SJCRH30 (cell line): ENCODE measurements at regions not wholly inside any gene's neighbourhood (a gene's known extent, or its start where the extent isn't known, plus 50 kb on each side); places are given as distances from the start of the nearest gene placed in this dataset.

ENCODE experiments used
- DNase-seq, 2 experiments: peaks; one replicate each; pipeline ENCODE4 v3.0.0-alpha.2; 2015 to 2020
- H3K27ac ChIP-seq: fragments of 250-450 bp; sonication (Bioruptor Pico); 2 replicates; pipeline ENCODE4 v1.5.1; 2020; ENCODE audit warnings: mild to moderate bottlenecking, moderate library complexity
- H3K27me3 ChIP-seq: fragments of 250-450 bp; sonication (Bioruptor Pico); 2 replicates; pipeline ENCODE4 v1.5.1; 2020; ENCODE audit warnings: mild to moderate bottlenecking, moderate library complexity
- H3K36me3 ChIP-seq: fragments of 250-450 bp; sonication (Bioruptor Pico); 2 replicates; pipeline ENCODE4 v1.5.1; 2020; ENCODE audit warnings: mild to moderate bottlenecking, moderate library complexity
- H3K4me1 ChIP-seq: fragments of 250-450 bp; sonication (Bioruptor Pico); 2 replicates; pipeline ENCODE4 v1.5.1; 2020; ENCODE audit warnings: mild to moderate bottlenecking, moderate library complexity
- H3K4me3 ChIP-seq: fragments of 250-450 bp; sonication (Bioruptor Pico); 2 replicates; pipeline ENCODE4 v1.5.1; 2020; ENCODE audit warnings: mild to moderate bottlenecking, moderate library complexity
- H3K9me3 ChIP-seq: fragments of 250-450 bp; sonication (Bioruptor Pico); replicated peaks from 2 replicates; pipeline ENCODE4 v1.5.1; 2020; ENCODE audit warnings: mild to moderate bottlenecking, moderate library complexity

GRCh38 chr2:194203898-194204297 lies 1453.1 kb upstream of the SLC39A10 start:
- no peaks in the 10 kb centered on the region for H3K27me3 ChIP-seq
- H3K27ac ChIP-seq, result no peak overlapping the region
- H3K4me1 ChIP-seq, result peaks cover 3% of the 10 kb centered on the region; the same call in 1 of the 2 replicates
- H3K4me3 ChIP-seq, result no peak overlapping the region
- H3K9me3 ChIP-seq, result no peaks in the 10 kb centered on the region
- DNase-seq, result peak in 1 of 2 experiments; percentile 29
- H3K36me3 ChIP-seq, result no peaks in the 10 kb centered on the region

DNA sequence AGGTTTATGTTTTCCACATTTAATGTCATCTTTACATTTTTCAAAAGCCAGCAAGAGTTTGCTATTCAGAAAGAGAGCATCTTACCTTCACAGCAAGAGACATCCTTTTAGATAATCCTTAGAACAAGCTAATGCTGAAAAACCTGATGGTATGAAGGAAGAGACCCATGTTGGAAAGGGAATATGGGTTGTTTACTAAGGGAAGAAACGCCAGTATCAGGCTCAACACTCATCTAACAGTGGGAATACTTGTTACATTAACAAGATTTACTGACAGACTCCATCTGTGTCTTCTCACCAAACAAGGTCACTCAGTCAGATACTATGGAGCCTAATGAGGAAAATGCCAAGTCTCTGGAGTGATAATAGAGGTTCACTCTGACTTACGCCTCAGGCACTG lies 1474.1 kb upstream of the SLC39A10 start:
- Histone ChIP-seq H3K4me3 (no peak overlapping the region), H3K27ac (no peak overlapping the region), H3K4me1 (no peaks in the 10 kb centered on the region), H3K9me3 (no peaks in the 10 kb centered on the region; the same call in 1 of the 2 replicates), H3K36me3 (no peaks in the 10 kb centered on the region), H3K27me3 (no peaks in the 10 kb centered on the region)
- no peak for DNase-seq

DNA sequence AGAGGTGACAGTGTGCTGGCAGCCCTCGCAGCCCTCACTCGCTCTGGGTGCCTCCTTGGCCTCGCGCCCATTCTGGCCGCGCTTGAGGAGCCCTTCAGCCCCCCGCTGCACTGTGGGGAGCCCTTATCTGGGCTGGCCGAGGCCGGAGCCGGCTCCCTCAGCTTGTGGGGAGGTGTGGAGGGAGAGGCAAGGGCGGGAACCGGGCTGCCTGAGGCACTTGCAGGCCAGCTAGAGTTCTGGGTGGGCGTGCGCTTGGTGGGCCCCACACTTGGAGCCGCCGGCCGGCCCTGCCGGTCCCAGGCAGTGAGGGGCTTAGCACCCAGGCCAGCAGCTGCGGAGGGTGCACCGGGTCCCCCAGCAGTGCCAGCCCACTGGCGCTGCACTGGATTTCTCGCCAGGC lies 1480.9 kb upstream of the SLC39A10 start:
- H3K4me1 ChIP-seq, result no peaks in the 10 kb centered on the region
- no peak overlapping the region for H3K27ac ChIP-seq
- H3K9me3 ChIP-seq, result peaks cover 4% of the 10 kb centered on the region; the same call in 1 of the 2 replicates
- no peaks in the 10 kb centered on the region for H3K36me3 ChIP-seq
- H3K27me3 ChIP-seq, result no peaks in the 10 kb centered on the region
- DNase-seq, result no peak
- H3K4me3 ChIP-seq, result no peak overlapping the region

- no peaks in the 10 kb centered on the region for H3K4me1 ChIP-seq
- H3K4me3 ChIP-seq, result no peak overlapping the region
- no peaks in the 10 kb centered on the region for H3K36me3 ChIP-seq
- peak; percentile 44 to 78 for DNase-seq
- H3K9me3 ChIP-seq, result no peaks in the 10 kb centered on the region
- no peak overlapping the region for H3K27ac ChIP-seq
- H3K27me3 ChIP-seq, result peaks cover 6% of the 10 kb centered on the region; the same call in 1 of the 2 replicates
Measured at GRCh38 chr2:194166818-194167217, 1490.2 kb upstream of the SLC39A10 start.

GRCh38 chr2:194155431-194155830 lies 1501.6 kb upstream of the SLC39A10 start:
- Histone ChIP-seq H3K36me3 (no peaks in the 10 kb centered on the region), H3K27ac (no peak overlapping the region), H3K9me3 (no peaks in the 10 kb centered on the region), H3K4me1 (no peaks in the 10 kb centered on the region), H3K4me3 (no peak overlapping the region), H3K27me3 (peaks cover 8% of the 10 kb centered on the region)
- no peak for DNase-seq

- Histone ChIP-seq H3K9me3 (no peaks in the 10 kb centered on the region), H3K4me1 (no peaks in the 10 kb centered on the region), H3K36me3 (no peaks in the 10 kb centered on the region), H3K27ac (no peak overlapping the region), H3K27me3 (peaks cover 8% of the 10 kb centered on the region), H3K4me3 (no peak overlapping the region)
- DNase-seq, result no peak
Measured at GRCh38 chr2:194151231-194151630, 1505.8 kb upstream of the SLC39A10 start.

GRCh38 chr2:194135463-194135862 lies 1521.6 kb upstream of the SLC39A10 start:
- H3K9me3 ChIP-seq, result no peaks in the 10 kb centered on the region
- H3K27me3 ChIP-seq, result peaks cover 23% of the 10 kb centered on the region
- H3K4me1 ChIP-seq, result no peaks in the 10 kb centered on the region
- no peak overlapping the region for H3K27ac ChIP-seq
- no peak overlapping the region for H3K4me3 ChIP-seq
- DNase-seq, result peak in 1 of 2 experiments; percentile 33
- H3K36me3 ChIP-seq, result no peaks in the 10 kb centered on the region

GRCh38 chr2:194128810-194129209 lies 1528.2 kb upstream of the SLC39A10 start:
- no peak for DNase-seq
- H3K36me3 ChIP-seq, result no peaks in the 10 kb centered on the region
- H3K9me3 ChIP-seq, result no peaks in the 10 kb centered on the region
- no peaks in the 10 kb centered on the region for H3K4me1 ChIP-seq
- H3K27ac ChIP-seq, result no peak overlapping the region
- no peak overlapping the region for H3K4me3 ChIP-seq
- peaks cover 8% of the 10 kb centered on the region for H3K27me3 ChIP-seq

GRCh38 chr2:194126418-194126817 lies 1530.6 kb upstream of the SLC39A10 start:
- Histone ChIP-seq H3K4me1 (no peaks in the 10 kb centered on the region), H3K27ac (no peak overlapping the region), H3K27me3 (no peaks in the 10 kb centered on the region; the same call in 1 of the 2 replicates), H3K4me3 (no peak overlapping the region), H3K36me3 (no peaks in the 10 kb centered on the region), H3K9me3 (no peaks in the 10 kb centered on the region)
- DNase-seq, result no peak

- Histone ChIP-seq H3K27ac (no peak overlapping the region), H3K36me3 (no peaks in the 10 kb centered on the region)
Measured at GRCh38 chr2:194116861-194117260, 1540.2 kb upstream of the SLC39A10 start.

DNA sequence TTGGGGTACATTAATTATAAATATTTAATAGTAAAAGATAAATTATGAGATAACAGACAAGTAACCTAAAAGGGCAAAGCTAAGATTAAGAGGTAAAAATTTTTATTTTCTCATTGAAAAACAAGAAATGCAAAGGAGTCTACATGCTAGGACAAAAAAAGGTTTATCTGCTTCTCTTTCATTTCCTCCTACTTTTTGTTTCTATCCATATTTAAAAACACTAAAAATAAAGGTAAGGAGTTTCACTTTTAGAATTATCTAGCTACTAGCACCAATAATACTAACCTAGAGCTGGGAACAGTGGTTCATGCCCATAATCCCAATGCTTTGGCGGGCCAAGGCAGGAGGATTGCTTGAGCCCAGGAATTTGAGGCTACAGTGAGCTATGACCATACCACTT lies 1551.7 kb upstream of the SLC39A10 start:
- Histone ChIP-seq H3K36me3 (no peaks in the 10 kb centered on the region), H3K4me1 (no peaks in the 10 kb centered on the region), H3K27me3 (no peaks in the 10 kb centered on the region; the same call in 1 of the 2 replicates), H3K4me3 (no peak overlapping the region), H3K27ac (no peak overlapping the region), H3K9me3 (no peaks in the 10 kb centered on the region)
- no peak for DNase-seq

More at GRCh38 chr2:194116861-194117260, 1540.2 kb upstream of the SLC39A10 start:
- Histone ChIP-seq H3K27me3 (peaks cover 3% of the 10 kb centered on the region; the same call in 1 of the 2 replicates), H3K4me1 (no peaks in the 10 kb centered on the region), H3K4me3 (no peak overlapping the region), H3K9me3 (no peaks in the 10 kb centered on the region)
- DNase-seq, result no peak

GRCh38 chr2:194104687-194105086 lies 1552.3 kb upstream of the SLC39A10 start:
- Histone ChIP-seq H3K27me3 (no peaks in the 10 kb centered on the region; the same call in 1 of the 2 replicates), H3K9me3 (no peaks in the 10 kb centered on the region), H3K4me3 (no peak overlapping the region), H3K36me3 (no peaks in the 10 kb centered on the region), H3K27ac (no peak overlapping the region), H3K4me1 (no peaks in the 10 kb centered on the region)
- no peak for DNase-seq

GRCh38 chr2:194103941-194104659 lies 1552.9 kb upstream of the SLC39A10 start:
- no peaks in the 10 kb centered on the region for H3K4me1 ChIP-seq
- no peak for DNase-seq
- no peak overlapping the region for H3K27ac ChIP-seq
- no peaks in the 10 kb centered on the region; the same call in 1 of the 2 replicates for H3K27me3 ChIP-seq
- no peak overlapping the region for H3K4me3 ChIP-seq
- H3K9me3 ChIP-seq, result no peaks in the 10 kb centered on the region
- no peaks in the 10 kb centered on the region for H3K36me3 ChIP-seq

GRCh38 chr2:194102546-194102945 lies 1554.5 kb upstream of the SLC39A10 start:
- no peaks in the 10 kb centered on the region for H3K36me3 ChIP-seq
- no peak overlapping the region for H3K27ac ChIP-seq
- H3K9me3 ChIP-seq, result no peaks in the 10 kb centered on the region
- H3K4me1 ChIP-seq, result no peaks in the 10 kb centered on the region
- no peak for DNase-seq
- no peaks in the 10 kb centered on the region; the same call in 1 of the 2 replicates for H3K27me3 ChIP-seq
- no peak overlapping the region for H3K4me3 ChIP-seq

- Histone ChIP-seq H3K27me3 (no peaks in the 10 kb centered on the region; the same call in 1 of the 2 replicates), H3K9me3 (no peaks in the 10 kb centered on the region), H3K36me3 (no peaks in the 10 kb centered on the region), H3K27ac (no peak overlapping the region), H3K4me1 (no peaks in the 10 kb centered on the region), H3K4me3 (no peak overlapping the region)
- no peak for DNase-seq
Measured at GRCh38 chr2:194100201-194100600, 1556.8 kb upstream of the SLC39A10 start.

- H3K4me1 ChIP-seq, result no peaks in the 10 kb centered on the region
- no peaks in the 10 kb centered on the region for H3K36me3 ChIP-seq
- no peaks in the 10 kb centered on the region for H3K9me3 ChIP-seq
- H3K27me3 ChIP-seq, result no peaks in the 10 kb centered on the region
- H3K4me3 ChIP-seq, result no peak overlapping the region
- H3K27ac ChIP-seq, result no peak overlapping the region
- no peak for DNase-seq
Measured at GRCh38 chr2:194096402-194096801, 1560.6 kb upstream of the SLC39A10 start.
